A172 (cell line): ENCODE measurements at regions not wholly inside any gene's neighbourhood (a gene's known extent, or its start where the extent isn't known, plus 50 kb on each side); places are given as distances from the start of the nearest gene placed in this dataset.

ENCODE experiments used
- DNase-seq: peaks from one replicate; pipeline ENCODE4 v3.0.0-alpha.2; 2015; ENCODE audit warnings: low spot score

- DNase-seq = no peak
Measured at GRCh38 chr11:28820296-28820989, 712.3 kb downstream of the METTL15 start.

DNA sequence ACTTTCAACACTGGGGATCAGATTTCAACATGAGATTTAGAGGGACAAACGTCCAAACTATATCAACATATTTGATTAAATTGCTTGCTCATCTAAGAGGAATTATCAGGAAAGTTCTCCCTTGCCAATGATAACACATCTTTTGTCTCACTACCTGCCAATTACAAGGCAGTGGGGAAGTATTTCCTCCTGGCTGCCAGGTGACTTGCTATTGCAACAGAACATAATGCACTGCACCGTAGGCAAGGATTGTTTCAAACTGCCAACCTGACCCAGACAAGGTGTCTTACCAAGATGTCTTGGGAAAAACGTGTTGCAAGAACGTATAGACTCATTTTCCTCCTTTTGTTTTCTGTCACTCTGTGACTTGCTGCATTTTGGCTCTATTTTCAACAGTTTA lies 711.6 kb downstream of the METTL15 start:
- DNase-seq = no peak

DNA sequence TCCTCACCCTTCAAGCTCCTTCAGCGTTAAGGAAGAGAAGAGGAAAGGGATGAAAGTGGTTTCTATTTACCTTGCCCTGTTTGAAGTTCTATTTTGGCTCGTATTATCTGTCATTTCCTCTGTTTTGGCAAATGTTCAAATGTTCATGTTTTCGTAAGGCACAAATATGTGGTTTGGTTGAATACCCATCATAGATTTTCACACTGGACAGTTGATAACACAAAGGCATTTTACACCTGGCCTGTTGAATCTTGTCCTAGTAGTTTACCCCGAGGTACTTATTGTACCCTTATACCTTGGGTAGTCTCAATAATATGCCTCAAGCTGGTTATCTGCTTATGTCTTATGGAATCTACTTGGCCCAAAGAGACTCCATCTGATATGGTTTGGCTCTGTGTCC lies 706.9 kb downstream of the METTL15 start:
- DNase-seq = no peak

DNA sequence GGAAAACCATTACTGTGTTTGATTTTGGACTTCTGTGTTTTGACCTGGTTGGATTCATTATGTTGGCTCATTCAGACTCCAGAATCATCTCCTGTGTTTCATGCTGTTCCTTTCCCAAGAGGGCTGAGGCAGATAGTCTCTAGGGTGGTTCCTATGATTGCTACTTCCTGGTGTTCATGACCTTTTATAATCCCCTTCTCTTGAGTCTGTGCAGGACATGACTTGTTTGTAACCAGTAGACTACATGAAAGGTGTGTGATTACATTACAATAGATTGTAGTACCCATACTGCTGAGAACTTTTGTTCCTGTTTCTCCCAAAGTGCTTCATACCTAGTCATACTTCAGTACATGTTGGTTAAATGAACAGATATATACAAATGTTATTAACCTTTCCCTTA lies 700.6 kb downstream of the METTL15 start:
- no peak for DNase-seq

DNA sequence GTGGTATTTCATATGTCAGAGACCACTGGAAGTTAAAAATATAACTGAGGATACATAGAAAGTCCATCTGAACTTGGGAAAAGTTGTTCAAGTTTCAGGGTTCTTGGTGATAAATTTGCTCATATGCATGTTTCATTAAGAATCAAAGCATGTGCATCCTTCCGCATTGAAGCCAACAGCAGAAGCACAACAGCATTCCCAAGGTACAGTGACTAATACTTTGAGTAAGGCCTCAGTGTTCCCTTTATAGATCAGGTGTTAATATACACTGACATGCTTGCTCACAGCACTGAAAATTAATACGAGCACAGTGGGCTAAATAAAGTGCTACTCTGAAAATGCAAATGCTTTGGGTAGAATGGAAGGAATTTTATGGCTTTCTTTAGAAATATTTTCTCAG lies 691.1 kb downstream of the METTL15 start:
- no peak for DNase-seq

DNA sequence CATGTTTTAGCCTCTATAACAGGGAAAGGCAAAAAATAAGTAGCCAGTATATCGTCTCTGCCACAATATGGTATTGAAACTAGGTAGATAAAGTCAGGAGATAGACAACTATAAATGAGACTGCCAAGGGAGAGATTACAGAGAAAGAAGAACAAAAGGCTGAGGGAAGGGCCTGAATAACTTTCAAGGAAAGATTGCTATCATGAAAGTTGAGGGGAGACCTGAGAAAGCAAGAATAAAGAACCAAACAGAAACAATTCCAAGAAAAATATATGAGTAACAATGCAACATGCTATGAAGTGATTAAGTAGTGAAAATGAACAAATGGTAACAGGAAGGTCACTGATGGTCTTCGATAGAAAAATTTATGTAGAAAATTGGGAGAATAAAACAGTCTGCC lies 690.1 kb downstream of the METTL15 start:
- DNase-seq = no peak

DNA sequence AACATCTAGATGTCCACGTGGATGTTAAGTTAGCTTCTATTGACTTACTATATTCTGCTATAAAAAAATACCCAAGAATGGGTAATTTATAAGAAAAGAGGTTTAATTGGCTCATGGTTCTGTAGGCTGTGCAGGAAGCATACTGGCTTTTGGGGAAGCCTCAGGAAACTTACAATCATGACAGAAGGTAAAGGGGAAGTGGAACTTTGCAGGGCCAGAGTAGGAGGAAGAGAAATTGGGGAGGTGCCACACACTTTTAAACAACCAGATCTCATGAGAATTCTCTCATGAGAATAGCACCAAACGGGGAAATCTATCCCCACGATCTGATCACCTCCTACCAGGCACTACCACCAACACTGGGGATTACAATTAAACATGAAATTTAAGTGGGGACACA lies 689.3 kb downstream of the METTL15 start:
- DNase-seq = no peak

DNA sequence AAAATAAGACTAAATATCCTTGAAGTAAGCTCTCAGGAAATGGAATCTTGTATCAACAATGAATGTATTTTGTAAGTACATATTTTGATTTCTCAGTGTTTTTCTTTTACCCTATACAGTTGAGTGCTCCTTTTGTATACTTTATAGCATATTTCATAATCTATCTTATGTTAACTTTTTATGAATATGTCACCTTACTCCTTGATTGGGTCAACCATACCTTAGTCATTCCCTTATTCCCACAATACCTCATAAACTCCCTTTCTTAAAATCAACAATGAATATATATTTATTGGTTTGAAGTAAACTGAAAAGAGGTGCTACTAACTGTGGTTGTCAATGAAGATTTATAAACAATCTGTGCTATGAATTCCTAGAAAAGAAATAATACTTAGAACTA lies 686.2 kb downstream of the METTL15 start:
- DNase-seq = no peak

GRCh38 chr11:28793282-28793738 lies 685.1 kb downstream of the METTL15 start:
- DNase-seq = no peak

DNA sequence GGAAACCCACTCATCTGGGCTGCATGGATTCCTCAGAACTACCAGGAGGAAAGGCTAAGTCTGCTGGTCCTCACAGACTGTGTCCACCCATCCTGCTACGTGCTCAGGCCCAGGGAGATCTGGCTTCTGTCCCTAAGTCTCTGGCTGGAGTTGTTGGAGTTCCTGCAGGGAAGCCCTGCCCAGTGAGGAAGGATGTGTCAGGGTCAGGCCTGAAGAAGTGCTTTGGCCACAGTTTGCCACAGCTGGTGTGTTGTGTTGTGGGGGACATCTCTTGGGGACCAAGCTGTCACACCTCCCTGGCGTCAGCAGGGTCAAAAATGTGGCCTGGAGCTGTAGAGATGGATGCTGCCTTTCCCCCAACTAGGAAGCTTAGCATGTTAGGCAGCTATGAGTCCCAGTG lies 684.7 kb downstream of the METTL15 start:
- DNase-seq = no peak

- peak; percentile 23 for DNase-seq
Measured at GRCh38 chr11:28787897-28788296, 679.7 kb downstream of the METTL15 start.

GRCh38 chr11:28777126-28777525 lies 668.9 kb downstream of the METTL15 start:
- no peak for DNase-seq

DNA sequence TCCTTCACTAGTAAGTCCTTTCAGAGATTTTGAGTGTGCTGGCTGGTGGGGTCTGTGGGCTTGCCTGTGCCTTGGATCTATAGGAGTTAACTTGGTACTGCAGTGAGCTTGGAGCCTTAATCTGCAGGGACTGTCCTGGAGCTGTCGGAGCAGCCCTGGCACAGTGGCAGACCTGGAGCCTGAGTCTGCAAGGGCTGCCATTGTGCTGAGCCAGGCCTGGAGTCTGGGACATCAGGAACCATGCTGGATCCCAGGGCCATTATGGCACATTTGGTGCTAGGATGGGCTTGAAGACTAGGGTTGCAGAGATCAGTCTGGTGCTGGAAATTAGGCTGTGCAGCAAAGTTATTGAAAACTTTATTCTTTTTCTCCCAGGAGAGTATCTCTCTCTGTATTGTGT lies 665.4 kb downstream of the METTL15 start:
- DNase-seq = no peak

DNA sequence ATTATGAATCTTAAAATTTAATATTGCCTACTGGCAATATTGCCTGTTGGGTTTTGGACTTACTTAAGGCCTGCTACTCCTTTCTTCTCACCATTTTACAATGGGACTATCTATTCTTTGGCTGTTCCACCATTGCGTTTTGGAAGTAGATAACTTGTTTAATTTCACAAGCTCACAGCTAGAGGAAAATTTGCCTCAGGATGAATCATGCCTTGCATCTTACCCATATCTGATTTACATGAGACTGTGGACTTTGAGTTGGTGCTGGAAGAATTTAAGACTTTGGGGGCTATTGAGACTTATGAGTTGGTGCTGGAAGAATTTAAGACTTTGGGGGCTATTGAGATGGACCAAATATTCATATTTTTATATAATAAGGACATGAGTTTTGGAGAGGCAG lies 662.6 kb downstream of the METTL15 start:
- DNase-seq = no peak

DNA sequence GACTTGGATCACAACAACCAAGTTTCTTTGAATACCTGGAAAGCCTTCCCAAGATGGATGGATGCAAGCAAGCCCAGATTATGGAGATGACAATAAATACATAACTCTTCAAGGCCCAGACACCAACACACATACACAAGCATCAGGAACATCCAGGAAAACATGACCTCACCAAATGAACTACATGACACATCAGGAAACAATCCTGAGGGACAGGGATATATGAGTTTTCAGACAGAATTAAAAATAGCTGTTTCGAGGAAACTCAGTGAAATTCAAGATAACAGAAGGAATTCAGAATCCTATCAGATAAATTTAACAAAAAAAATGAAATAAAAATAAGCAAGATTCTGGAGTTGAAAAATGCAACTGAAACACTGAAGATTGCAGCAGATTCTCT lies 659.4 kb downstream of the METTL15 start:
- DNase-seq = peak; percentile 87

DNA sequence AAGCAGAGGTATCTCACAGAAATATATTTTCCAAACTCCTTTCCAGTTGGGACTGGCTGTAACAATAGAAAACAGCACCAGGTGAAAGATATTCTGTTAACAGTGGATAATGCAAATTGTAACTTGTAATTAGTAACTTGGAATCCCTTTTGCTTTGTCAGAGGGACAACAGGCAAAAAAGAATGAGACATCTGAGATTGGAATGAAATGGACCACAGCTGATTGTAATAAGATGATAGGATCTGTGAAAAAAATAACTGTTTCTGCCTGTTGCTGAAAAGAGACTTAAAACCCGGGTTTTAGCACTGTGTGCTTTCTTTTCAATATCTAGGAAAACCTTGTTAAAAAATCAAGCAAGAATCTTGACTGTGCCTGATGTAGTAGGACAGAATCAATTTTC lies 655.7 kb downstream of the METTL15 start:
- no peak for DNase-seq

GRCh38 chr11:28763151-28763550 lies 655.0 kb downstream of the METTL15 start:
- no peak for DNase-seq

DNA sequence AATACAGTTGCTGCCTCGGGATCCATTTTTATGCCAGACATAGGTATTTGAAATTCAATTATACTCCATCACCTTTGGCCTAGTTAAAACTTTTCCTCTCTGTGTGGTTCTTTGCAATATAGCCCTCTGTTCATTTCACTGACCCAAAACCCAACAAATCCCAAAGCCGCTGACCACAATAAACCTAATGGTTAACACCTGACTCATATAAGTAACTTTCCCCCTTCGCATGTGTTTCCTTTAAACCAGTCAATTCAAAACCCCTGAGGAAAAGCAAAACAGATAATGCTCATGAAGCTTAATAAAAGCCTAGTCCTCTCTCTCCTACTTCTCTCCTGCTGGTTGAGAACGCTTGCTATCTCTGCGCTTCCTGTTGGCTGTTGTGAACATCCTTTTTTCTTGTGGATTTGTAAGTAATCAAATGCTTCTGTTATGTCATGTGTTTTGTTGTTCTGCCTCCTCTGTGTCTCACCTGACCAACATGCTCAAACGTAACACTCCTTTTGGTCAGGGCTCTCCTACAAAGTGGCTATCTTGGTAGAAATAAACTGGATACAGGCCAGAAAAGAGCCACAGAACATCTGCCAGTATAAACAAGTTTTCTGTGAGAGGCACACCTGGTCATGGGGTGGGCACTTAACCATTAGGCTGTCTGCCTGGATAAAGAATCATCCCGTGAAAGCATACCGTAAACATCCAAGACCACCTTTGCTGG lies 652.6 kb downstream of the METTL15 start:
- DNase-seq = peak; percentile 81

DNA sequence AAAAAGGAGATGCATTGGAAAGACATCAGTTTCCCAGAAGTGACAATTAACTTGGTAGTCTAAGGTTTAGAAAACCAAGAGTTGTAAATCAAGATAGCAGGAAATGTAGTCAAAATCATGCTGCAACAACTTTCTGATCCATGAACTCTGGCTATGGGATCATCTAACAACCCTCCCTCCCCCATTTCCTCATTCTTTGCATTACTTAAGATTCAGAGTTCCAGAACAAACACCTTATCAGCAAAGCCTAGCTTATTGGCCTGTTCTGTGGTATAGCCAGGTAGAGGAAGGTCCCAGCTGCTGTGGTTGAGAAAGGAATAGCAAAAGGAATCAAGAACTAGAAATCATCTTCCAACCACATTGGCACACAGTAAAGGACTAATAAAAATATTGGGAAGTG lies 651.1 kb downstream of the METTL15 start:
- peak; percentile 81 for DNase-seq

- DNase-seq = peak; percentile 89
Measured at GRCh38 chr11:28757725-28758515, 649.7 kb downstream of the METTL15 start.

DNA sequence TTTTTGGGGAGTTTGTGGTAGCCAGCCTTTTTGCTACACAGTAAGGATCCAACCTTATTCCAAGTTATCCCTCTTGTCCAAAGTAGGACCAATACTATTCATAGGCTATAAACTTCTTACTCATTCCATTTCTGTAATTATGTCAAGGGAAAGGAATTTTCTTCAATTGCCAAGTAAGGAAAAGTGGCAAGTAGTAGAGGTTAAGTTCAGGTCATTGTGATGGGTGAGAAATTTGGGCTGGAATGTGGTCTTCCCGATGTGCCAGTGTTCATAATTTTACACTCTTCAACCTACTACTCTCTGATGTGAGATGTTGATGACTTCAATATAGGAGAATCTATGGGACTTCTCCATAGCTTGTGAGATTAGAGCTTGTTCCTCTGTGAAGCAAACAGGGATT lies 648.8 kb downstream of the METTL15 start:
- peak; percentile 97 for DNase-seq

DNA sequence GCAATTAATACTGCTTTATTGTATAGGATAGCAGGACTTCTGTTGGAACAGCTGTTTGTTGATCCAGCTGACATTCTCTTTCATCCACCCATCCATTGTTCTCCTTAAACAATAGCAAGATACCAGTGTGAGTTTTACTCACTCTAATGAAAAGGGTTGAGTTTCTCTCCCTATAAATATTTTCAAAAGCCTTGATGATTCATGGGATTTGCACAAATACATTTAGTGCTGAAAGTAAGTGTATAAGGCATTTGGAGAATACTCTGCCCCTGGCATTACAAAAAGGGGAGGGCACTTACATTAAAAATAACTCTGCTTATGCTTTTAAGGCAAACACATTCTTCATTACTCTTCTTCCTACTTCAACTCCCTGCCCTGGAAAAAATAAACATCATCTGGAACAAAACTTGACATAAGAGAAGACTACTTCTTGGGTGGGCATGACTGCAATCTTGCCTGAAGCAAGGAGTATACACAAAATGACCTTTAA lies 634.9 kb downstream of the METTL15 start:
- DNase-seq = no peak
